GM12878 (cell line): ENCODE measurements at regions not wholly inside any gene's neighbourhood (a gene's known extent, or its start where the extent isn't known, plus 50 kb on each side); places are given as distances from the start of the nearest gene placed in this dataset.

Experiments used
- ATF2 ChIP-seq: IDR thresholded peaks from 2 replicates; pipeline ENCODE4 v1.6.1; 2012; ENCODE audit warnings: low read length, inconsistent platforms
- CTCF ChIP-seq, 3 experiments: IDR thresholded peaks in 2 of 3; conservative IDR thresholded peaks in 1 of 3; 2 replicates each; pipeline ENCODE4 v1.5.1; 2011; ENCODE audit warnings: low read depth in 3 of 3, low read length in 3 of 3, mild to moderate bottlenecking in 3 of 3, control low read depth in 2 of 3, moderate library complexity in 2 of 3, inconsistent platforms in 1 of 3, mixed read lengths in 1 of 3; ENCODE audit not compliant: control insufficient read depth in 2 of 3, insufficient read depth in 1 of 3; ENCODE audit errors: extremely low read depth in 1 of 3
- ESRRA ChIP-seq: IDR thresholded peaks from 2 replicates; pipeline ENCODE4 v1.6.1; 2012; ENCODE audit warnings: mild to moderate bottlenecking, low read length, improper control_type of control experiment
- HCFC1 ChIP-seq: fragments of 150-350 bp; IDR thresholded peaks from 2 replicates; pipeline ENCODE4 v1.6.1; 2014; ENCODE audit warnings: low read length
- JUNB ChIP-seq: IDR thresholded peaks from 2 replicates; pipeline ENCODE4 v1.6.1; 2016; ENCODE audit warnings: antibody characterized with exemption, mild to moderate bottlenecking
- SREBF2 ChIP-seq: IDR thresholded peaks from 2 replicates; pipeline ENCODE4 v1.6.1; 2012; ENCODE audit warnings: mild to moderate bottlenecking, low read length
- ZNF274 ChIP-seq: IDR thresholded peaks from one replicate; pipeline ENCODE4 v1.8.0; 2011; ENCODE audit not compliant: insufficient read length, insufficient read depth

GRCh38 chr18:10077986-10078385 lies 164.2 kb downstream of the VAPA start:
- TF ChIP-seq JUNB (no peak), CTCF (IDR thresholded peaks at IDR 0.05 in 2 of 3, conservative IDR thresholded peaks at IDR 0.05 in 1 of 3; ENCODE audit: control insufficient read depth in 2 of 3, extremely low read depth in 1 of 3, insufficient read depth in 1 of 3, low read depth in 3 of 3, low read length in 3 of 3) (no peak), ATF2 (no peak), SREBF2 (no peak), ZNF274 (no peak), ESRRA (no peak), HCFC1 (no peak)
